ENCODE measurements at regions not wholly inside any gene's neighbourhood (a gene's known extent, or its start where the extent isn't known, plus 50 kb on each side); places are given as distances from the start of the nearest gene placed in this dataset.
"Not testable (repeated sequence)": the region's sequence is repeated elsewhere in the genome, so short reads cannot be mapped to it uniquely, and the experiment has no call there.

DNA sequence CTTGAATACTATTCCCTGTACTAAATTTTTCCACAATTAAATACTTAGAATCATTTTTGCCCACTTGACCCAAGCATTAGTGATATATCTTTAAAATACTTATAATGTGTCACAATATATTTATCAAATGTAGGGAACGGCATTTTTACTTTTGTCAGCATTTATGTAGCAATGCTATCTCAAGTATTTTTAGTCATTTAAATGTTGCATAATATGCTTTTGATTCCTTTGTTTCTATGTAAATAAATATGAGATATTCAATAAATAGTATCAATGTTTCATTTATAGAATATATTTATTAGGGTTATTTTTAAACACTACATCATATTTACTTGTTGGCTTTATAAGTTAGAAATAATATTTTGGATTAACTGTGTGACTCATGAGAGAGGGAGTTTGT is 199.7 kb upstream of the WSB1 start:
- H3K36me3 ChIP-seq (replicated peaks); DNase-seq (ENCODE audit: low spot score in 2 of 2); H3K4me3 ChIP-seq; H3K9me3 ChIP-seq; in situ Hi-C loops (cut with MboI; ENCODE audit: low sequenced_read_pairs); H3K27me3 ChIP-seq (ENCODE audit: low read depth); H3K4me1 ChIP-seq: not testable (repeated sequence)

DNA sequence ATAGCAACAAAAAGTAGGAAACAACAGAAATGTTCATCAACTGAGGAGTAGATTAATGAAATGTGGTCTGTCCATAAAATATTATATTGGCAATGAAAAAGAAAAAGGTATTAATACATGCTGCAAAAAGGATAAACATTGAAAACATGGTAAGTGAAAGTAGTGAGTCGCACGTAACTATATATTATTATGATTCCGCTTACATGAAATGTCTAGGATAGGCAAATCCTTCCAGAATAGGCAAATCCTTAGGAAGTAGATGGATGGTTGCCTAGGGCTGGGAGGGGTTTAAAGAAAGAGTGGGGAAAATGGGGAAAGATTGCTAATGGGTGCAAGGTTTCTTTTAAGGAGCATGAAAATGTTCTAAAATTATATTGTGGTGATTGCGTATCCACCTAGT is 198.1 kb upstream of the WSB1 start:
- H3K9me3 ChIP-seq; H3K4me1 ChIP-seq; H3K27me3 ChIP-seq (ENCODE audit: low read depth); H3K4me3 ChIP-seq; H3K36me3 ChIP-seq (replicated peaks); DNase-seq (ENCODE audit: low spot score in 2 of 2); in situ Hi-C loops (cut with MboI; ENCODE audit: low sequenced_read_pairs): not testable (repeated sequence)

DNA sequence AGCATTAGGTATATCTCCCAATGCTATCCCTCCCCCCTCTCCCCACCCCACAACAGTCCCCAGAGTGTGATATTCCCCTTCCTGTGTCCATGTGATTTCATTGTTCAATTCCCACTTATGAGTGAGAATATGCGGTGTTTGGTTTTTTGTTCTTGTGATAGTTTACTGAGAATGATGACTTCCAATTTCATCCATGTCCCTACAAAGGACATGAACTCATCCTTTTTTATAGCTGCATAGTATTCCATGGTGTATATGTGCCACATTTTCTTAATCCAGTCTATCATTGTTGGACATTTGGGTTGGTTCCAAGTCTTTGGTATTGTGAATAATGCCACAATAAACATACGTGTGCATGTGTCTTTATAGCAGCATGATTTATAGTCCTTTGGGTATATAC is 194.6 kb upstream of the WSB1 start:
- H3K4me3 ChIP-seq; DNase-seq (ENCODE audit: low spot score in 2 of 2); H3K27me3 ChIP-seq (ENCODE audit: low read depth); H3K4me1 ChIP-seq; H3K9me3 ChIP-seq; H3K36me3 ChIP-seq (replicated peaks); in situ Hi-C loops (cut with MboI; ENCODE audit: low sequenced_read_pairs): not testable (repeated sequence)

- H3K36me3 ChIP-seq (replicated peaks); H3K27me3 ChIP-seq (ENCODE audit: low read depth); H3K4me1 ChIP-seq; H3K9me3 ChIP-seq; DNase-seq (ENCODE audit: low spot score in 2 of 2); in situ Hi-C loops (cut with MboI; ENCODE audit: low sequenced_read_pairs); H3K4me3 ChIP-seq: not testable (repeated sequence)
Observed at GRCh38 chr17:27104605-27105221, 189.2 kb upstream of the WSB1 start.

DNA sequence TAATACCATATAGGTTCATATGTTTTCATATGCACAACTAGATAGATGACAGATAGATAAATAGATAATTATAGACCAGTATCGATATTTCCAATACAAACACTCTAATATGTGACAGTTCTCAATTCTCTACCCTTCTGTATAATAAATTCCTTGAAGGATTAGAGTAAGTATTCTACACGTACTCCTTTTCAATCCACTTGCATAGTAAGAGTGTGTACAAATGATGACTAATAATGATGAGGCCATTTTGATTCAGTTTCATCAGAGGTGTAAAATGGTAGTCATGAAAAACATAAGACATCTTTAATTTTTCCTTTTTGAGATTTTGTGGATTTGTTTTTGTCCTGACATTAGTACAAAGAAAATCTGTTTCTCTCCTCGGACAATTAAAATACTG is 188.3 kb upstream of the WSB1 start:
- DNase-seq (ENCODE audit: low spot score in 2 of 2) = no peak
- no peak overlapping the region for H3K4me3 ChIP-seq
- H3K9me3 ChIP-seq = no peaks in the 10 kb centered on the region
- no peaks in the 10 kb centered on the region for H3K27me3 ChIP-seq (ENCODE audit: low read depth)
- in situ Hi-C loops (cut with MboI; ENCODE audit: low sequenced_read_pairs) = no loop called here
- no peaks in the 10 kb centered on the region for H3K4me1 ChIP-seq
- H3K36me3 ChIP-seq (replicated peaks) = no peaks in the 10 kb centered on the region

DNA sequence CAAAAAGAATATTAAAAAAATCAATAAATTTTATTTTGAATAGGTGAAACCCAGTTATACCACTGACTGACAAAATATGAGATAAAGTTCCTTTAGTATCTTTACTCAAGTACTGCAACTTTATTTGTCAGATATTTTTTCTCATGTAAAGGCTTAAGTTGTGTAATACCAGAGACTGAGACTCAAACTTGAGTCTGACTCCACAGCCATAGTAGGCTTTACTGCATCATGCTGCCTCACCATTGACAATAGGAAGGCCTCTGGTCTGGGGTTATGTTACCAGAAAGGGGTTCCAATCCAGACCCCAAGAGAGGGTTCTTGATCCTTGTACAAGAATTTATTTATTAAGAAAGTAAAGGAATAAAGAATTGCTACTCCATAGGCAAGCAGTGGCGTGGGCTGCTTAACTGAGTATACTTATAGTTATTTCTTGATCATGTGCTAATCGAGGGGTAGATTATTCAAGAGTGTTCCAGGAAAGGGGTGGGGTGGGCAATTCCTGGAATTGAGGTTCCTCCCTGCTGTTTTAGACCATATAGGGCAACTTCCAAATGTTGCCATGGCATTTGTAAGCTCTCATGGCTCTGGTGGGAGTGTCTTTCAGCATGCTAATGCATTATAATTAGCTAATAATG is 187.4 kb upstream of the WSB1 start:
- no peaks in the 10 kb centered on the region for H3K4me1 ChIP-seq
- H3K9me3 ChIP-seq = no peaks in the 10 kb centered on the region
- no peak for DNase-seq (ENCODE audit: low spot score in 2 of 2)
- in situ Hi-C loops (cut with MboI; ENCODE audit: low sequenced_read_pairs) = no loop called here
- H3K36me3 ChIP-seq (replicated peaks) = no peaks in the 10 kb centered on the region
- no peak overlapping the region for H3K4me3 ChIP-seq
- no peaks in the 10 kb centered on the region for H3K27me3 ChIP-seq (ENCODE audit: low read depth)

DNA sequence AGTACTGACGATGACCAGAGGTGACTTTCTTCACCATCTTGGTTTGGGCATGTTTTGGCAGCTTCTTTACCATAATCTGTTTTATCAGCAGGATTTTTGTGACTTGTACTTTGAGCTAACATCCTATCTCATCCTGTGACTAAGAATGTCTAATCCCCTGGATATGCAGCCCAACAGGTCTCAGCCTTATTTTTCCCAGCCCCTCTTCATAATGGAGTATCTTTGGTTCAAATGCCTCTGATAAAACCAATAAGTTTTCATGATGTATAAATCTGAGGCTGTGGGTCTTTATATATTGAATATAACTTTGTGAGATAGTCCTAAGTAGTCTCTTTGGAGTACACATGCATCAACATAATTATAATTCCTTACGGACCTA is 186.9 kb upstream of the WSB1 start:
- Histone ChIP-seq H3K9me3 (no peaks in the 10 kb centered on the region), H3K4me3 (no peak overlapping the region), H3K27me3 (ENCODE audit: low read depth) (no peaks in the 10 kb centered on the region), H3K36me3 (replicated peaks) (no peaks in the 10 kb centered on the region), H3K4me1 (no peaks in the 10 kb centered on the region)
- in situ Hi-C loops (cut with MboI; ENCODE audit: low sequenced_read_pairs) = no loop called here
- no peak for DNase-seq (ENCODE audit: low spot score in 2 of 2)

- not testable (repeated sequence) for DNase-seq (ENCODE audit: low spot score in 2 of 2)
Observed at GRCh38 chr17:27107386-27108328, 186.3 kb upstream of the WSB1 start.

DNA sequence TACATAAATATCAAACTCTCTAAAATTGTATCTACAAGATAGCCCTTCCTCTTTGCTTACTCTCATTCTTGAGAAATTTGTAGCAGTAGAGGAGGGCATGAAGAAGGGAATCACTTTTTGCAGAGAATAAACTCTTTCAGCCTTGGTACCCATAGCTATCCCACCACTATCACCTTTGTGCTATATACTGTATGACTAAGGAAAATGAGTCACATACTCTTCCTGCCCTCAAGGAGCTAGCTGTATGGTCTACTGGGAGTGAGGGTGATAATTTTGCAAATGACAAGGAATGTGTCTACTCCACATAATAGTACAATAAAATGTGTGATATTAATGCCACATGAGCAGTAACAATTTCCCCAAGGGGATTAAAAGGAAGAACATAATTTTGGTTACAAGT is 184.6 kb upstream of the WSB1 start:
- H3K4me1 ChIP-seq = no peaks in the 10 kb centered on the region
- H3K36me3 ChIP-seq (replicated peaks) = no peaks in the 10 kb centered on the region
- H3K9me3 ChIP-seq = no peaks in the 10 kb centered on the region
- H3K27me3 ChIP-seq (ENCODE audit: low read depth) = no peaks in the 10 kb centered on the region
- H3K4me3 ChIP-seq = no peak overlapping the region
- in situ Hi-C loops (cut with MboI; ENCODE audit: low sequenced_read_pairs) = no loop called here
- no peak for DNase-seq (ENCODE audit: low spot score in 2 of 2)

More at GRCh38 chr17:27107386-27108328, 186.3 kb upstream of the WSB1 start:
- H3K4me1 ChIP-seq; in situ Hi-C loops (cut with MboI; ENCODE audit: low sequenced_read_pairs); H3K36me3 ChIP-seq (replicated peaks); H3K4me3 ChIP-seq; H3K27me3 ChIP-seq (ENCODE audit: low read depth); H3K9me3 ChIP-seq: not testable (repeated sequence)

DNA sequence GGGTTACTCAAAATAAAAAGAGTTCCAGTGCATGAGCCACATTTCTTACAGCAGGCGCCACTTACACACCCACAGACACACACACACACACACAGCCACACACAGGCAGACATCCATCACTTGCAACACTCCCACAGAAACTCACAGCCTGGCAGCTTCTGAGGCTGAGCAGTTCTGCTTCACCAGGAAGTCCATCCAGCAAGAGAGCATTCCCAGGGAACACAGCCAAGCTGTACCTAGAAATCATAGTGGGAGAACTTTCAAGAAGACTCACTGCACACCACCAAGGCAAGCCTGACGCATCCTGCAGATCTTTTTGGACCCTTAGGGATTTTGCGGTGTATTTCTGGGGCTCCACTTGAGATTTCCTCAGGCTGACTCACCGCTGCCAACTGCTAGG is 140.9 kb upstream of the WSB1 start:
- in situ Hi-C loops (cut with MboI; ENCODE audit: low sequenced_read_pairs) = no loop called here
- Histone ChIP-seq H3K36me3 (replicated peaks) (no peaks in the 10 kb centered on the region), H3K27me3 (ENCODE audit: low read depth) (no peaks in the 10 kb centered on the region), H3K9me3 (no peaks in the 10 kb centered on the region), H3K4me3 (no peak overlapping the region), H3K4me1 (no peaks in the 10 kb centered on the region)
- DNase-seq (ENCODE audit: low spot score in 2 of 2) = no peak

GRCh38 chr17:27155866-27156265 is 138.0 kb upstream of the WSB1 start:
- DNase-seq (ENCODE audit: low spot score in 2 of 2) = no peak
- in situ Hi-C loops (cut with MboI; ENCODE audit: low sequenced_read_pairs) = no loop called here
- H3K9me3 ChIP-seq = no peaks in the 10 kb centered on the region
- no peaks in the 10 kb centered on the region for H3K4me1 ChIP-seq
- H3K36me3 ChIP-seq (replicated peaks) = no peaks in the 10 kb centered on the region
- H3K4me3 ChIP-seq = no peak overlapping the region
- no peaks in the 10 kb centered on the region for H3K27me3 ChIP-seq (ENCODE audit: low read depth)

- no peaks in the 10 kb centered on the region for H3K9me3 ChIP-seq
- no peaks in the 10 kb centered on the region for H3K27me3 ChIP-seq (ENCODE audit: low read depth)
Observed at GRCh38 chr17:27157297-27157696, 136.6 kb upstream of the WSB1 start.

GRCh38 chr17:27157898-27158297 is 136.0 kb upstream of the WSB1 start:
- Histone ChIP-seq H3K27me3 (ENCODE audit: low read depth) (no peaks in the 10 kb centered on the region), H3K4me1 (no peaks in the 10 kb centered on the region), H3K36me3 (replicated peaks) (no peaks in the 10 kb centered on the region), H3K4me3 (no peak overlapping the region), H3K9me3 (no peaks in the 10 kb centered on the region)
- in situ Hi-C loops (cut with MboI; ENCODE audit: low sequenced_read_pairs) = no loop called here
- DNase-seq (ENCODE audit: low spot score in 2 of 2) = no peak

More at GRCh38 chr17:27157297-27157696, 136.6 kb upstream of the WSB1 start:
- Histone ChIP-seq H3K36me3 (replicated peaks) (no peaks in the 10 kb centered on the region), H3K4me3 (no peak overlapping the region), H3K4me1 (no peaks in the 10 kb centered on the region)
- DNase-seq (ENCODE audit: low spot score in 2 of 2) = no peak
- in situ Hi-C loops (cut with MboI; ENCODE audit: low sequenced_read_pairs) = no loop called here

GRCh38 chr17:27158382-27158781 is 135.5 kb upstream of the WSB1 start:
- DNase-seq (ENCODE audit: low spot score in 2 of 2) = no peak
- no peaks in the 10 kb centered on the region for H3K4me1 ChIP-seq
- no peaks in the 10 kb centered on the region for H3K27me3 ChIP-seq (ENCODE audit: low read depth)
- H3K36me3 ChIP-seq (replicated peaks) = no peaks in the 10 kb centered on the region
- H3K9me3 ChIP-seq = no peaks in the 10 kb centered on the region
- in situ Hi-C loops (cut with MboI; ENCODE audit: low sequenced_read_pairs) = no loop called here
- no peak overlapping the region for H3K4me3 ChIP-seq

All from HAP-1 (cell line).